OCI-LY1 (cell line): ENCODE measurements at regions not wholly inside any gene's neighbourhood (a gene's known extent, or its start where the extent isn't known, plus 50 kb on each side); places are given as distances from the start of the nearest gene placed in this dataset.

Source experiments
- H2AFZ ChIP-seq: fragments of 200-600 bp; sonication (generic), shearing (Covaris generic); 2 replicates; pipeline ENCODE4 v1.6.0; 2014; ENCODE audit warnings: antibody characterized with exemption, mild to moderate bottlenecking, low read length
- H3F3A ChIP-seq: fragments of 200-600 bp; sonication (generic), shearing (Covaris generic); 2 replicates; pipeline ENCODE4 v1.6.0; 2014; ENCODE audit warnings: mild to moderate bottlenecking, antibody characterized with exemption, low read length, moderate library complexity; ENCODE audit not compliant: insufficient read depth
- H3K27ac ChIP-seq: fragments of 200-600 bp; sonication (generic); 2 replicates; pipeline ENCODE4 v1.5.1; 2014; ENCODE audit warnings: low read length, mixed run types, mild to moderate bottlenecking, low read depth; ENCODE audit not compliant: poor library complexity, severe bottlenecking
- H3K27me3 ChIP-seq: fragments of 200-600 bp; sonication (generic); 2 replicates; pipeline ENCODE4 v1.6.0; 2014; ENCODE audit warnings: antibody characterized with exemption, mild to moderate bottlenecking, low read length, moderate library complexity; ENCODE audit not compliant: insufficient read depth
- H3K36me3 ChIP-seq: fragments of 200-600 bp; sonication (generic); 2 replicates; pipeline ENCODE4 v1.6.1; 2014; ENCODE audit warnings: mild to moderate bottlenecking, antibody characterized with exemption, low read length, moderate library complexity, mixed read lengths; ENCODE audit not compliant: insufficient read depth
- H3K4me1 ChIP-seq: fragments of 200-600 bp; sonication (generic); 2 replicates; pipeline ENCODE4 v1.5.1; 2014; ENCODE audit warnings: mild to moderate bottlenecking, low read length, moderate library complexity; ENCODE audit not compliant: insufficient read depth, severe bottlenecking
- H3K4me2 ChIP-seq: fragments of 200-600 bp; sonication (generic), shearing (Covaris generic); 2 replicates; pipeline ENCODE4 v1.6.1; 2014; ENCODE audit warnings: low read length
- H3K4me3 ChIP-seq: fragments of 200-600 bp; sonication (generic); 2 replicates; pipeline ENCODE4 v1.5.1; 2014; ENCODE audit warnings: low read length, low read depth, mild to moderate bottlenecking, mixed read lengths; ENCODE audit not compliant: poor library complexity, severe bottlenecking
- H3K79me2 ChIP-seq: fragments of 200-600 bp; shearing (Covaris generic); 2 replicates; pipeline ENCODE4 v1.6.1; 2016; ENCODE audit warnings: mixed run types, low read length, mixed read lengths; ENCODE audit not compliant: insufficient read depth
- H3K9ac ChIP-seq: fragments of 200-600 bp; sonication (generic), shearing (Covaris generic); 2 replicates; pipeline ENCODE4 v1.6.1; 2014; ENCODE audit warnings: mild to moderate bottlenecking, low read length, mixed read lengths
- H3K9me2 ChIP-seq: fragments of 200-600 bp; sonication (generic), shearing (Covaris generic); 2 replicates; pipeline ENCODE4 v1.6.1; 2014; ENCODE audit warnings: low read depth, mild to moderate bottlenecking, low read length, mixed read lengths
- H3K9me3 ChIP-seq: fragments of 200-600 bp; shearing (Covaris generic); 2 replicates; pipeline ENCODE4 v1.6.1; 2014; ENCODE audit warnings: low read length, mixed read lengths
- H4K20me1 ChIP-seq: fragments of 200-600 bp; sonication (generic), shearing (Covaris generic); 2 replicates; pipeline ENCODE4 v1.6.0; 2016; ENCODE audit warnings: mild to moderate bottlenecking, low read length; ENCODE audit not compliant: insufficient read depth
- EZH2 ChIP-seq: fragments of 200-600 bp; sonication (generic), shearing (Covaris generic); IDR thresholded peaks from 2 replicates; pipeline ENCODE4 v1.8.0; 2017; ENCODE audit warnings: borderline replicate concordance, mixed run types, mild to moderate bottlenecking, antibody characterized with exemption, low read length, moderate library complexity, mixed read lengths
- TF ChIP-seq, protein P1 (sequence below): fragments of 200-600 bp; sonication (generic), shearing (Covaris generic); IDR thresholded peaks from 2 replicates; pipeline ENCODE4 v1.5.1; 2017; ENCODE audit warnings: mild to moderate bottlenecking, antibody characterized with exemption, low read length, moderate library complexity, mixed read lengths

DNA sequence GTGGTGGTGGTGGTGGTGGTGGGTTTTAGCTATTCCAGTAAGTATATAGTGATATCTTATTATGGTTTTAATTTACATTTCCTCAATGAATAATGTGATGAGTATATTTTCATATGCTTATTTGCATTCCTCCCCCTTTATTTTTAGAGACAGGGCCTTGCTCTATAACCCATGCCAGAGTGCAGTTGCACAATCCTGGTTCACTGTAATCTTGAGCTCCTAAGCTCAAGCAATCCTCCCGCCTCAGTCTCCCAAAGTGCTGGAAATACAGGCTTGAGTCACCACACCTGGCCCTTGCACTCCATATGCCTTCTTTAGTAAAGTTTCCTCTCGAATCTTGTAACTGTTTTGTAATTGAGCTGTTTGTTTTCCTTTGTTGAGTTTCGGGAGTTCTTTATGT, 577.7 kb upstream of the AUTS2 start:
- Histone ChIP-seq H3K4me1 (no peaks in the 10 kb centered on the region), H2AFZ (no peak overlapping the region), H3K4me2 (no peak overlapping the region), H3K27ac (no peak overlapping the region), H3K4me3 (no peak overlapping the region), H3F3A (no peaks in the 10 kb centered on the region), H3K9me3 (peaks cover 16% of the 10 kb centered on the region), H4K20me1 (no peaks in the 10 kb centered on the region), H3K27me3 (no peaks in the 10 kb centered on the region), H3K9ac (no peak overlapping the region), H3K36me3 (no peaks in the 10 kb centered on the region), H3K79me2 (no peaks in the 10 kb centered on the region), H3K9me2 (no peaks in the 10 kb centered on the region)
- TF ChIP-seq, protein P1, sequence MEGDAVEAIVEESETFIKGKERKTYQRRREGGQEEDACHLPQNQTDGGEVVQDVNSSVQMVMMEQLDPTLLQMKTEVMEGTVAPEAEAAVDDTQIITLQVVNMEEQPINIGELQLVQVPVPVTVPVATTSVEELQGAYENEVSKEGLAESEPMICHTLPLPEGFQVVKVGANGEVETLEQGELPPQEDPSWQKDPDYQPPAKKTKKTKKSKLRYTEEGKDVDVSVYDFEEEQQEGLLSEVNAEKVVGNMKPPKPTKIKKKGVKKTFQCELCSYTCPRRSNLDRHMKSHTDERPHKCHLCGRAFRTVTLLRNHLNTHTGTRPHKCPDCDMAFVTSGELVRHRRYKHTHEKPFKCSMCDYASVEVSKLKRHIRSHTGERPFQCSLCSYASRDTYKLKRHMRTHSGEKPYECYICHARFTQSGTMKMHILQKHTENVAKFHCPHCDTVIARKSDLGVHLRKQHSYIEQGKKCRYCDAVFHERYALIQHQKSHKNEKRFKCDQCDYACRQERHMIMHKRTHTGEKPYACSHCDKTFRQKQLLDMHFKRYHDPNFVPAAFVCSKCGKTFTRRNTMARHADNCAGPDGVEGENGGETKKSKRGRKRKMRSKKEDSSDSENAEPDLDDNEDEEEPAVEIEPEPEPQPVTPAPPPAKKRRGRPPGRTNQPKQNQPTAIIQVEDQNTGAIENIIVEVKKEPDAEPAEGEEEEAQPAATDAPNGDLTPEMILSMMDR = no peak
- no peak for TF ChIP-seq EZH2

DNA sequence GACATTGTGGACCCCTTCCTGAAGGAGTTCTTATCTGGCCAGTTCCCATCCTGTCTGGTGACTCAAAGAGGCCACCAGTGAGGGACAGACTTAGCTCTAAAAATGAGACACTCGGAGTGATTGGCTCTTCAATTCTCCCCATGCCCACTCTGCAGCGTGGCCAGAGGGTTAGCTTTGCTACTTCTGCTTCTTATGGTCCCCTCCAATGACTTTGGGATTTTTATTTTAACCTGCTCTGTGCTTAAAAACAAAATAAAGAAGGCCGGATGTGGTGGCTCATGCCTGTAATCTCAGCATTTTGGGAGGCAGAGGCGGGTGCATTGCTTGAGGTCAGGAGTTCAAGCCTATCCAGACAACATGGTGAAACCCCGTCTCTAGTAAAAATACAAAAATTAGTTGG, 573.0 kb upstream of the AUTS2 start:
- H3F3A ChIP-seq = no peaks in the 10 kb centered on the region
- no peaks in the 10 kb centered on the region for H3K9me2 ChIP-seq
- H3K4me1 ChIP-seq = no peaks in the 10 kb centered on the region
- no peak overlapping the region for H3K27ac ChIP-seq
- H3K4me2 ChIP-seq = no peak overlapping the region
- H3K36me3 ChIP-seq = no peaks in the 10 kb centered on the region
- TF ChIP-seq, protein P1 = no peak
- TF ChIP-seq EZH2 = no peak
- H2AFZ ChIP-seq = no peak overlapping the region
- H3K9me3 ChIP-seq = no peaks in the 10 kb centered on the region
- no peaks in the 10 kb centered on the region for H3K79me2 ChIP-seq
- no peaks in the 10 kb centered on the region for H4K20me1 ChIP-seq
- H3K4me3 ChIP-seq = no peak overlapping the region
- no peaks in the 10 kb centered on the region for H3K27me3 ChIP-seq
- H3K9ac ChIP-seq = no peak overlapping the region

DNA sequence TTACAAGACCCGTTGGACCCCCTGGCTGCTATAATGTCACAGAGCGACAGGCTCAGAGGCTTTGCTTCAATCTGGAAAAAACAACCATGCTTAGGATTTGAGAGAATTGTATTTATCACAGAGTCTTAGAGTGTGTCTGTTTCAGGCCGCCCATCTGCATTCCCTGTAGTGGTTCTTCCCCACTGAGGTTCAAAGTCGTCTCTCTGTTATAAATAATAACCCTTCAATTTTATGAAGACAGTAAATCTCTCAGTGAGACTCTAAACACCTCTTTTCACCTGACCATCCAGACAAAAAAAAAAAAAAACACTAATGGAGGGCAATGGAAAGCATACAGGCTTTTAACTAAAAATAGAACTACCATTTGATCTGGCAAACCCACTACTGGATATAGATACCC, 565.4 kb upstream of the AUTS2 start:
- no peak overlapping the region for H3K4me3 ChIP-seq
- no peak overlapping the region for H3K27ac ChIP-seq
- H3K9me2 ChIP-seq = 0 out of 2 replicates have a peak, but pooled peaks cover 3% of the 10 kb centered on the region
- no peaks in the 10 kb centered on the region for H3K79me2 ChIP-seq
- TF ChIP-seq EZH2 = no peak
- TF ChIP-seq, protein P1 = no peak
- H3K9ac ChIP-seq = no peak overlapping the region
- H4K20me1 ChIP-seq = no peaks in the 10 kb centered on the region
- no peaks in the 10 kb centered on the region for H3F3A ChIP-seq
- no peaks in the 10 kb centered on the region; the same call in 1 of the 2 replicates for H3K9me3 ChIP-seq
- H3K27me3 ChIP-seq = no peaks in the 10 kb centered on the region
- H3K4me1 ChIP-seq = no peaks in the 10 kb centered on the region
- no peak overlapping the region for H3K4me2 ChIP-seq
- H3K36me3 ChIP-seq = no peaks in the 10 kb centered on the region
- no peak overlapping the region for H2AFZ ChIP-seq
